K562 (cell line): ENCODE measurements at regions not wholly inside any gene's neighbourhood (a gene's known extent, or its start where the extent isn't known, plus 50 kb on each side); places are given as distances from the start of the nearest gene placed in this dataset.

ENCODE experiments used
- ATAC-seq: fragments of 200-7000 bp; cut with Tn5 transposase; 3 replicates; pipeline ENCODE4 v1.9.1; 2020; ENCODE audit warnings: moderate library complexity
- BruUV-seq: library from RNA; stranded (reverse); fragments of 400-500 nt; replicated peaks from 2 replicates; lab custom pipeline; 2021; lab: Mats Ljungman, UMichigan
- CTCF ChIA-PET: fragments of 300-600 bp; formaldehyde crosslinking; extraction: SDS; loops from one replicate; lab custom pipeline; 2021; ENCODE audit warnings: low intra/inter-chr PET ratio; lab: Yijun Ruan, JAX
- POLR2A ChIA-PET: fragments of 300-600, 350-650 bp; sonication (Branson Sonifier 250); formaldehyde crosslinking; extraction: SDS; loops from one replicate; lab custom pipeline; 2021; ENCODE audit warnings: antibody characterized with exemption, inconsistent platforms; lab: Yijun Ruan, JAX
- DNase-seq, 4 experiments: peaks; one replicate each; pipeline versions ENCODE4 v3.0.0 to v3.0.0-alpha.2; 2011 to 2018; ENCODE audit warnings: low spot score in 3 of 4, mixed read lengths in 3 of 4; ENCODE audit errors: extremely low read depth in 1 of 4
- FAIRE-seq: peaks from 2 replicates; lab custom pipeline; 2011; peaks lifted over from hg19 to GRCh38; lab: Jason Lieb, UNC
- H2AFZ ChIP-seq: 2 replicates; pipeline ENCODE4 v1.6.0; 2011; ENCODE audit warnings: low read depth, low read length, control low read depth, inconsistent platforms
- H3K27ac ChIP-seq: fragments of 200-600 bp; 3 replicates; pipeline ENCODE4 v1.8.0; 2011; ENCODE audit warnings: low read depth, mild to moderate bottlenecking, control low read depth, inconsistent platforms, low read length, moderate library complexity, mixed read lengths; ENCODE audit errors: extremely low read depth
- H3K27me3 ChIP-seq, 2 experiments: fragments of 300-600 bp in 1 of 2; 2 replicates in 1 of 2; 3 replicates in 1 of 2; pipeline versions ENCODE4 v1.6.0 to v1.8.0; 2011; ENCODE audit warnings: inconsistent platforms in 2 of 2, low read length in 2 of 2, mild to moderate bottlenecking in 1 of 2, mixed read lengths in 1 of 2, moderate library complexity in 1 of 2; ENCODE audit not compliant: control insufficient read depth in 2 of 2, insufficient read depth in 2 of 2
- H3K36me3 ChIP-seq: fragments of 300-600 bp; 3 replicates; pipeline ENCODE4 v1.8.0; 2011; ENCODE audit warnings: mild to moderate bottlenecking, low read length, inconsistent platforms; ENCODE audit not compliant: control insufficient read depth, insufficient read depth
- H3K4me1 ChIP-seq, 2 experiments: fragments of 200-600 bp in 1 of 2; replicated peaks in 1 of 2; 2 replicates in 1 of 2; 3 replicates in 1 of 2; pipeline versions ENCODE4 v1.5.1 to v1.8.0; 2011; ENCODE audit warnings: inconsistent platforms in 2 of 2, low read length in 2 of 2, mild to moderate bottlenecking in 1 of 2, mixed read lengths in 1 of 2, moderate library complexity in 1 of 2; ENCODE audit not compliant: control insufficient read depth in 2 of 2, insufficient read depth in 2 of 2
- H3K4me2 ChIP-seq: 2 replicates; pipeline ENCODE4 v1.6.1; 2011; ENCODE audit warnings: low read length, control low read depth, inconsistent platforms, mixed read lengths; ENCODE audit not compliant: insufficient read depth
- H3K4me3 ChIP-seq: fragments of 200-600 bp; sonication (generic), shearing (Covaris generic); 2 replicates; pipeline ENCODE4 v1.5.1; 2016; ENCODE audit warnings: control low read depth, inconsistent platforms
- H3K79me2 ChIP-seq: fragments of 200-600 bp; 3 replicates; pipeline ENCODE4 v1.8.0; 2011; ENCODE audit warnings: low read length, inconsistent platforms; ENCODE audit not compliant: control insufficient read depth, insufficient read depth
- H3K9ac ChIP-seq, 2 experiments: 2 replicates each; pipeline versions ENCODE4 v1.6.0 to v1.6.1; 2011; ENCODE audit warnings: low read depth in 2 of 2, low read length in 2 of 2, control low read depth in 1 of 2, inconsistent platforms in 1 of 2, mild to moderate bottlenecking in 1 of 2, mixed read lengths in 1 of 2; ENCODE audit not compliant: insufficient read depth in 1 of 2
- H3K9me1 ChIP-seq: one replicate; pipeline ENCODE4 v1.6.0; 2011; ENCODE audit warnings: inconsistent platforms, mild to moderate bottlenecking, low read length, moderate library complexity; ENCODE audit not compliant: control insufficient read depth, insufficient read depth
- H3K9me3 ChIP-seq: replicated peaks from 2 replicates; pipeline ENCODE4 v1.5.1; 2011; ENCODE audit warnings: low read depth, low read length, inconsistent platforms; ENCODE audit not compliant: control insufficient read depth, insufficient read depth
- H4K20me1 ChIP-seq: replicated peaks from 2 replicates; pipeline ENCODE4 v1.6.1; 2011; ENCODE audit warnings: low read length, inconsistent platforms, mixed read lengths; ENCODE audit not compliant: control insufficient read depth, insufficient read depth
- ASH1L ChIP-seq: fragments of 450-650 bp; IDR thresholded peaks from 2 replicates; pipeline ENCODE4 v1.6.1; 2018; ENCODE audit warnings: borderline replicate concordance, mild to moderate bottlenecking, low read depth; ENCODE audit not compliant: partially characterized antibody
- EHMT2 ChIP-seq: fragments of 450-650 bp; IDR thresholded peaks from 2 replicates; pipeline ENCODE4 v1.6.1; 2018; ENCODE audit warnings: antibody characterized with exemption
- FOXK2 ChIP-seq, 2 experiments: fragments of 450-650 bp; IDR thresholded peaks in 1 of 2; conservative IDR thresholded peaks in 1 of 2; 2 replicates each; pipeline ENCODE4 v1.6.1; 2016; ENCODE audit warnings: low read depth in 2 of 2, mild to moderate bottlenecking in 1 of 2
- REST ChIP-seq, 2 experiments: fragments of 450-650 bp; formaldehyde crosslinking in 1 of 2; IDR thresholded peaks; 2 replicates each; pipeline versions ENCODE4 v1.4.0 to v1.6.1; 2014 to 2020; ENCODE audit warnings: mild to moderate bottlenecking in 2 of 2, borderline replicate concordance in 1 of 2, low read depth in 1 of 2
- WGBS: fragments of 100-300 bp; shearing (Covaris generic); methylation state at CpG from one replicate; pipeline ENCODE4 v1.1.6; 2016; ENCODE audit warnings: low coverage, mixed read lengths; ENCODE audit not compliant: insufficient coverage; ENCODE audit errors: missing lambda C conversion rate; 5-methylcytosine and 5-hydroxymethylcytosine counted together
- in situ Hi-C: fragments of 300-500 bp; cut with MboI; formaldehyde crosslinking; loops from 4 replicates; pipeline ENCODE4 v1.15.0; 2018; ENCODE audit warnings: inconsistent platforms, mixed read lengths
- intact Hi-C: fragments of 100-400 bp; cut with micrococcal nuclease; formaldehyde crosslinking; loops from 2 replicates; pipeline ENCODE4 v1.14.2; 2022

GRCh38 chr9:90343366-90343765 is 299.3 kb downstream of the DIRAS2 start:
- ATAC-seq: no peak
- no peak for FAIRE-seq
- Histone ChIP-seq H3K9ac (no peak overlapping the region), H4K20me1 (no peaks in the 10 kb centered on the region), H3K9me1 (no peaks in the 10 kb centered on the region), H2AFZ (no peak overlapping the region)
- peak; percentile 87 for TF ChIP-seq EHMT2
- TF ChIP-seq REST (IDR thresholded peaks at IDR 0.05; ENCODE audit: borderline replicate concordance): peak; percentile 84
- no peak for TF ChIP-seq REST (CRISPR knock-in tag; IDR thresholded peaks at IDR 0.05; ENCODE audit: low read depth)
- no peak for TF ChIP-seq ASH1L
- no peak for TF ChIP-seq FOXK2 (conservative IDR thresholded peaks at IDR 0.05 in 1 of 2, IDR thresholded peaks at IDR 0.05 in 1 of 2; ENCODE audit: low read depth in 2 of 2)
- TF ChIP-seq, all 486 proteins: peak for 2
- 2% methylated on average over 3 of the region's 3 CpGs for WGBS
- intact Hi-C loops (no loop called here), in situ Hi-C loops (no loop called here)
- H3K36me3 ChIP-seq: no peaks in the 10 kb centered on the region
- no peak overlapping the region for H3K27ac ChIP-seq
- ChIA-PET POLR2A (no interaction called here), CTCF (interaction anchor here (0.6 kb wide), 1 partner anchor 14 kb away, joined by 3 read pairs; no protein-coding TSS in a partner anchor)
- H3K79me2 ChIP-seq: no peaks in the 10 kb centered on the region
- H3K4me2 ChIP-seq: no peak overlapping the region
- H3K9me3 ChIP-seq: no peaks in the 10 kb centered on the region
- no TSS peak for BruUV-seq
- no peaks in the 10 kb centered on the region for H3K4me1 ChIP-seq
- H3K4me3 ChIP-seq: no peak overlapping the region
- no peak for DNase-seq
- no peaks in the 10 kb centered on the region for H3K27me3 ChIP-seq
